OCI-LY3 (cell line): ENCODE measurements at regions not wholly inside any gene's neighbourhood (a gene's known extent, or its start where the extent isn't known, plus 50 kb on each side); places are given as distances from the start of the nearest gene placed in this dataset.

Experiments used
- H2AFZ ChIP-seq: fragments of 200-600, 300-600 bp; shearing (Covaris generic); 2 replicates; pipeline ENCODE4 v1.6.0; 2014; ENCODE audit warnings: antibody characterized with exemption, low read depth, low read length
- H3K27ac ChIP-seq: fragments of 200-600, 300-600 bp; sonication (generic); 2 replicates; pipeline ENCODE4 v1.5.1; 2014; ENCODE audit warnings: mild to moderate bottlenecking, low read length, moderate library complexity, mixed read lengths
- H3K27me3 ChIP-seq: fragments of 200-600, 300-600 bp; sonication (generic); 2 replicates; pipeline ENCODE4 v1.6.1; 2014; ENCODE audit warnings: low read depth, low read length, mixed read lengths
- H3K36me3 ChIP-seq: fragments of 200-600, 300-600 bp; sonication (generic); replicated peaks from 2 replicates; pipeline ENCODE3; 2014; ENCODE audit warnings: low read depth, low read length, mixed read lengths
- H3K4me1 ChIP-seq: fragments of 300-600, 200-600 bp; sonication (generic); 2 replicates; pipeline ENCODE4 v1.6.1; 2014; ENCODE audit warnings: low read length, mixed read lengths
- H3K4me2 ChIP-seq: fragments of 200-600, 300-600 bp; sonication (generic); 2 replicates; pipeline ENCODE4 v1.6.1; 2014; ENCODE audit warnings: low read length, mixed read lengths
- H3K4me3 ChIP-seq: fragments of 300-600, 200-600 bp; sonication (generic); 2 replicates; pipeline ENCODE4 v1.5.1; 2014; ENCODE audit warnings: antibody characterized with exemption, mild to moderate bottlenecking, low read length, moderate library complexity
- H3K79me2 ChIP-seq: fragments of 300-600, 200-600 bp; shearing (Covaris generic); 2 replicates; pipeline ENCODE4 v1.6.1; 2014; ENCODE audit warnings: mild to moderate bottlenecking, low read length, mixed read lengths
- H3K9ac ChIP-seq: fragments of 300-600, 200-600 bp; shearing (Covaris generic); 2 replicates; pipeline ENCODE4 v1.6.0; 2014; ENCODE audit warnings: mild to moderate bottlenecking, low read length, moderate library complexity
- H3K9me3 ChIP-seq: fragments of 200-600, 300-600 bp; shearing (Covaris generic); 2 replicates; pipeline ENCODE4 v1.6.1; 2014; ENCODE audit warnings: low read length, mixed read lengths; ENCODE audit not compliant: insufficient read depth
- H4K20me1 ChIP-seq: fragments of 200-600, 300-600 bp; sonication (generic); 2 replicates; pipeline ENCODE4 v1.6.1; 2016; ENCODE audit warnings: low read length, mixed read lengths; ENCODE audit not compliant: insufficient read depth
- CTCF ChIP-seq: fragments of 200-600, 300-600 bp; sonication (generic); IDR thresholded peaks from 2 replicates; pipeline ENCODE4 v1.5.1; 2014; ENCODE audit warnings: antibody characterized with exemption, low read length, low read depth
- EZH2phosphoT487 ChIP-seq: fragments of 200-600 bp; shearing (Covaris generic); IDR thresholded peaks from 2 replicates; pipeline ENCODE4 v1.6.1; 2018; ENCODE audit warnings: antibody characterized with exemption, mixed run types, low read depth

DNA sequence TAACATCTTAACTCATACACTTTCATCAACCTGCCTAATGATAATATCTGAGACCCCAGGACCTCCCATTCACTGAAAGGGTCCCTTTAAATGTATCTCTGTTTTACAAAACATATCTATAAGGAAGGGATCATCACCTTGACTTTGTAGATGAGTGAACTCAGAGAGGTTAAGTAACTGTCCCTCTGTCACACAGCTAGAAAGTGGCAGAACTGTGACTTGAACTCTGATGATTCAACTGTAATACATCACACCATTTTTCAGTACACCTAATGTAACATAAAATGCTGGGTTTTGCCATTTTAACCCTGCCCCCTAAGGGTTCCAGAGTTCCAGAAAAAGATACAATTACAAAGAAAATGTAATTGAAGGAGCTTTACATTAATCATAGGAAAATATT lies 234.6 kb downstream of the ZEB2 start:
- Histone ChIP-seq H3K4me1 (no peaks in the 10 kb centered on the region), H4K20me1 (no peaks in the 10 kb centered on the region), H3K27me3 (no peaks in the 10 kb centered on the region), H3K79me2 (no peaks in the 10 kb centered on the region; the same call in 1 of the 2 replicates), H3K27ac (no peak overlapping the region), H3K36me3 (no peaks in the 10 kb centered on the region), H3K9ac (no peak overlapping the region), H2AFZ (no peak overlapping the region), H3K4me3 (no peak overlapping the region), H3K9me3 (no peaks in the 10 kb centered on the region), H3K4me2 (no peak overlapping the region)
- no peak for TF ChIP-seq EZH2phosphoT487
- TF ChIP-seq CTCF = no peak

GRCh38 chr2:144281476-144281875 lies 238.4 kb downstream of the ZEB2 start:
- Histone ChIP-seq H3K27ac (no peak overlapping the region), H3K9me3 (no peaks in the 10 kb centered on the region), H3K9ac (no peak overlapping the region), H3K27me3 (no peaks in the 10 kb centered on the region), H4K20me1 (no peaks in the 10 kb centered on the region), H3K4me1 (no peaks in the 10 kb centered on the region), H3K4me2 (no peak overlapping the region), H3K36me3 (no peaks in the 10 kb centered on the region), H2AFZ (no peak overlapping the region), H3K4me3 (no peak overlapping the region), H3K79me2 (0 out of 2 replicates have a peak, but pooled peaks cover 6% of the 10 kb centered on the region)
- TF ChIP-seq EZH2phosphoT487 = no peak
- no peak for TF ChIP-seq CTCF

GRCh38 chr2:144280009-144280408 lies 239.9 kb downstream of the ZEB2 start:
- no peak overlapping the region for H3K4me2 ChIP-seq
- no peaks in the 10 kb centered on the region for H3K9me3 ChIP-seq
- TF ChIP-seq EZH2phosphoT487 = no peak
- no peaks in the 10 kb centered on the region for H4K20me1 ChIP-seq
- no peaks in the 10 kb centered on the region for H3K4me1 ChIP-seq
- H3K9ac ChIP-seq = no peak overlapping the region
- H2AFZ ChIP-seq = no peak overlapping the region
- no peaks in the 10 kb centered on the region for H3K36me3 ChIP-seq
- 0 out of 2 replicates have a peak, but pooled peaks cover 6% of the 10 kb centered on the region for H3K79me2 ChIP-seq
- no peak overlapping the region for H3K4me3 ChIP-seq
- H3K27ac ChIP-seq = no peak overlapping the region
- no peaks in the 10 kb centered on the region for H3K27me3 ChIP-seq

DNA sequence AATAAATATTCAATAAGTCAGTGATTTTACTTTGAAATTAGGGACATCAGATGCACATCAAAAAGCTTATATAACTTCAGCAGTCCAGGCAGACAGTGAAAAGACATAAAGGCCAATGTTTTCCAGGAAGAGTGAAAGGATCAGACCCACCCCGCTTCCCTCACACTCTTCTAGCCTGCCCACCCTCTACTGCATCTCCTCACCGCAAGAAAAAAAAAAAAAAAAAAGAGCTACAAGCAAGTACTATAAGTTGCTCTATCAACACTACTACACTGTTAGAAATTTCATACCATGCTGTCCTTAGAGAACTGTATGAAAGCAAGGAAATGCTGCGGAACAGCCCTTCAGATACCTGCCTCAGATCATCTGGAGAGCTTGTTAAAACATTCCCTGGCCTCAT lies 240.8 kb downstream of the ZEB2 start:
- Histone ChIP-seq H3K4me1 (no peaks in the 10 kb centered on the region), H3K27me3 (no peaks in the 10 kb centered on the region), H3K79me2 (peaks cover 8% of the 10 kb centered on the region; the same call in 1 of the 2 replicates), H3K9me3 (no peaks in the 10 kb centered on the region), H4K20me1 (no peaks in the 10 kb centered on the region), H3K4me3 (no peak overlapping the region), H3K27ac (no peak overlapping the region), H3K9ac (no peak overlapping the region), H3K36me3 (no peaks in the 10 kb centered on the region), H3K4me2 (no peak overlapping the region), H2AFZ (no peak overlapping the region)
- TF ChIP-seq EZH2phosphoT487 (no peak), CTCF (no peak)
